Activated T-cell treated with anti-CD3 and anti-CD28 coated beads for 1 hour (primary cell): ENCODE measurements at regions not wholly inside any gene's neighbourhood (a gene's known extent, or its start where the extent isn't known, plus 50 kb on each side); places are given as distances from the start of the nearest gene placed in this dataset.
"Not testable (repeated sequence)": the region's sequence is repeated elsewhere in the genome, so short reads cannot be mapped to it uniquely, and the experiment has no call there.

Experiments used
- DNase-seq: peaks from one replicate; pipeline ENCODE4 v3.0.0-alpha.2; 2020; ENCODE audit warnings: low read depth

DNA sequence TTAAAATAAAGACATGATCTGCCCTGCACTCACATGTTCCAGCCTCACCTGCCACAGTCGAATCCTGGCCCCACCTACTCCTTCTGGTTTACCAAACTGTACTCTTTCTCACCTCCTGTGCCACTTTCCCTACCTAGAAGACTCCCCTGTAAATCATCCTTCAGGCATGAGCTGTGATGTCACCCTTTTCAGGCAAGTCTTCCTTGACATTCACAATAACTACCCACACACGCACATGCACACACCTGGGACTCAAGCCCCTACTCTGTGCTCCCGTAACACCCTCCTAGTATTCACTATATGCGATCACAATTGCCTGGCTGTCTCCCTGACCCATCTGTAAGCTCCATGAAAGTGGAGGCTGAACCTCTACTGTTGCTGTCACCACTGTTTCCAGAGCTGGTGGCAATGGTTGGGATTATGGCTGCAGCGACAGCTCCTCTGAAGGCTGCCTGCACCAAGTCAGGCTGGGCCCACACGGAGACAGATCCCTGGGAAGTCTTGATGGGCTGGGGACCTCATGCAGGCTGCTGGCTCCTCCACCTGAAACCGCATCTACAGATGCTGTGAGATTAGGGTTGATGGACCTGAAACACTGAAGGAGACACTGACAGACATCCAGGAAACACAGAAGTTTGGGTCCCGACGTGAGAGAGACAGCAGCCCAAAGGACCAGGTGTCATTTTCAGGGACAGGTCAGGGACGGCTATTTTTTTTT is 611.1 kb downstream of the UQCRFS1 start:
- DNase-seq: no peak

DNA sequence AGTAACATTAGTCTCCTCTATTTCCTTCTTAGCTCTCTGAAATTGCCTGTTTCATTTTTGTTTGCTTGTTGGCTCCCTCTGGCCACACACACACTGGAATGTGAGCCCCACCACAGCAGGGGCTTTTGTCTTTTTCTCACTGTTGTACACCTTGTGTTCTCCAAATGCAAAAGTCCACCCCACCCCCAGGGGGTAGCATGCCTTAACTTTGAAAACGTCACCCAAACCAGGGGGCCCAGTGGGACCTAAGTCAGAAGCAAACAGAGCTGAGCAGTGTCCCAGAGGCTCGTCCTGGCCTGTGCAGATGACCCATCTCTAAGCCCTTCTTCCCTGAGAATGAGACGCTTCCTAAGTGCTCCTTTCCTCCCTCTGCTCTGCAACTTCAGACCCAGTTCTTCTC is 614.1 kb downstream of the UQCRFS1 start:
- no peak for DNase-seq

DNA sequence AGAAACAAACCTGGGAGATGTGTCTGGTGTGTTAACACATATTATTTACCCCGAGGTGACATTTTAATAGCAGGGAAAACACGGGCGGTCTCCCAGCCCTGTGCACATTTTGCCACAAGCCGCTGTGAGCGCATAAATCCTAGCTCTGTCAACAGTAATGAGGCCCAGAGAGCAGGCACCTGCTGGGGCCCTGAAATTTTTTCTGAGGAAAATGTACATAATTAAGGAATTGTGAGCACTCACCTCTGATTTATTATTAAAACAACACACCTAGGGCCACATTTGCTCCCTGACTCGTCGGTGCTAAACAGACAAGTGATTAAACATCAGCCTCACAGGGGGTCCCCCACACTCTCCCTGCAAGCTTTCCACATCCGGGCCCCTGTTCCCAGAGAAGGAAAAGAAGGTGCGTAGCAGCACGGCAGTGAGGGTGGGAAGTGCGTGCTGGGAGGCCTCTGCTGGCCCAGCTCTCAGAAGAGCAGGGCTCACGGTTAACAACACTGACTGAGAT is 616.3 kb downstream of the UQCRFS1 start:
- DNase-seq: no peak

DNA sequence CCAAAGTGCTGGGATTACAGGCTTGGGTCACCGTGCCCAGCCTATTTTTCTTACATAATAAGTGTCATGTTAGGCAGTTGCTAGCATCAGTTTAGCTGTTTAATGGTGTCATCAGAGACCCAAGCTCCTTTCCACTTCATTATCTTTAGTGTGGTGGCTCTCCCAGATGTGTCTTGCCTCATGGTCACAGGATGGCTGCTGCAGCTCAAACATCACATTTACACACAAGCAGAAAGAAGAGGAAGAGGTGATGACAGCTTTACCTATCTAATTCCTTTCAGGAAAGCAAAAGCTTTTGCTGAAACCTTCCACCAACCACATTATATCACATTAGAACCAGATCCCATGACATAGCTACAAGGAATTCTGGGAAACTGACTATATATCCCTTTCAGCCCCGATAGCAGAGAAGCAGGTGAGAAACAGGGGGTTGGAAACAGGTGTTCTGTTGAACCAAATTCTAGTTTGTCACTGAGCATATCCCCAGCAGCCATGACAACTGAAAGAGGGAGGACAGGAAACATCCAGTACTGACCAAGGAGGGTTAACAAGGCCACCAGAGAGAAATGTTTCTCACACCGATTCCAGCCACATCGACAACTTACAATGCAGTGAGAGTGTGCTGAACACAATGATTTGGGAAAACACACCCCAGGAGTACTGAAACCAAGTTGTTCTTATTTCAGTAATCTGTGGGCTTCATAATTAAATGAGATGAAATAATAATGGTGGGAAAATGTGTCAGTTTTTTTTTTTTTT is 617.0 kb downstream of the UQCRFS1 start:
- DNase-seq: no peak

DNA sequence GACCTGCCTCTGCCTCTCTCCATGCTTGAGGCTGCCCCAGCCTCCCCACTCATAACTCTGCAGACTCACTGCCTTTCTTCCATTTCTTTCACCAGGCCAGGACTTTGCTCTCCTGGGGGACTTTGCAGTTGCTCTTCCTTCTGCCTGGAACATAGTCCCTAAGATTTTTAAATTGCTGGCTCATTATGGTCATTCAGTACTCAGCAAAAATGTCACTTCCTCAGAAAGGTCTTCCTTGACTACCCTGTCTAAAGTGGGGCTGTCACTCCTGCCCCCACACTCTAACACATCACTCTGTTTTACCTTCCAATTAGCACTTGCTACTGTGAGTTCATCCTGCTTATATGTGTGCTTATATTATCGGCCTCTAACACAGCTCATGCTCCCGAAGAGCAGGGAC is 618.2 kb downstream of the UQCRFS1 start:
- no peak for DNase-seq

DNA sequence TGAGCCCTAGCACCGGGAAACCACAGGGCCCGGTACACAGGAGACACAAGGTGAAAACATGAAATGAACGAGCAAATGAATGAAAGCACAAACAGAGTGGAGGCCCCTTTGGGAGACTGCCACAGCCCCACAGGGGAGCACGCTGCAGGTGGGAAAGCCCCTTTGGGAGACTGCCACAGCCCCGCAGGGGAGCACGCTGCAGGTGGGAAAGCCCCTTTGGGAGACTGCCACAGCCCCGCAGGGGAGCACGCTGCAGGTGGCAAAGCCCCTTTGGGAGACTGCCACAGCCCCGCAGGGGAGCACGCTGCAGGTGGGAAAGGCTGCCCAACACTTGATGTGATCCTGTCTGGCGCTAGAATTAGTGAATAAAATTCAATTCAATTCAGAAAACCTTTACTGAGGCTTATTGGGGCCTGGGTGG is 623.0 kb downstream of the UQCRFS1 start:
- not testable (repeated sequence) for DNase-seq

DNA sequence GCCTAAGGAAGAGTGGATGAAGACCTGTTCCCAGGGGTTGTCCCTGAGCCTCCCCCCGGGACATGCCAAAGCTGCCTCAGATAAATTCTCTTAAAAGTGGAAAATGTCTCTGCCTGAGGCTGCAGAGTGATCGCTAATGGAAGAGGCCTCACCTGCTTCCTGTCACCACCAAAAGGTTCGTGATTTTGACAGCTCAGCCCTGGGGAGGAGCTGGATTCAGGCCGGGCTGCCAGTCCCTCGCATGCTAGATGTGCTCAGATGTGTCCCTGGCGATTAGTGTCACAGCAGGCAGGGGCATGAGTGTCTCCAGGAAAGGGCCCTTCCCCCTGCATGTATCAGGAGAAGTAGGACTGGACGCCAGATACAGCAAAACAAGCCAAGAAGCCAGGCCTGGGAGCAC is 626.5 kb downstream of the UQCRFS1 start:
- DNase-seq: no peak

DNA sequence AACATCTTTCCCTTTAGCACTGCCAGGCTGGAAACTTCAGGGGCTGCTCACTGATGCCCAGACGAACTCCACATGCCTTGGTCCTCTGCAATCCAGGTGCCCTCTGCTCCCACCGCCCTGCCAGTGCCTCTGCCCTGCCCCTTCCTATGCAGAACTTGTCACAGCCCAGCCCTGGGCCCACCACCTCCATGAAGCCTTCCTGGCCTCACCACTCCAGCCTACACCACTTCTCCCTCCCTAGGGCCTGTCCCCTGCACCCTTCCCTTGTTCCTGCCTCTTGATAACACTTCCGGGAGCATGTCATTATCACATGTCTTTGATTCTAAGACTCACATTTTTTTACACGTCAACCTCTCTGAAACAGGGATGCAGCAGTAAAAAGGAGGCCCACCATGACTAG is 627.2 kb downstream of the UQCRFS1 start:
- no peak for DNase-seq

DNA sequence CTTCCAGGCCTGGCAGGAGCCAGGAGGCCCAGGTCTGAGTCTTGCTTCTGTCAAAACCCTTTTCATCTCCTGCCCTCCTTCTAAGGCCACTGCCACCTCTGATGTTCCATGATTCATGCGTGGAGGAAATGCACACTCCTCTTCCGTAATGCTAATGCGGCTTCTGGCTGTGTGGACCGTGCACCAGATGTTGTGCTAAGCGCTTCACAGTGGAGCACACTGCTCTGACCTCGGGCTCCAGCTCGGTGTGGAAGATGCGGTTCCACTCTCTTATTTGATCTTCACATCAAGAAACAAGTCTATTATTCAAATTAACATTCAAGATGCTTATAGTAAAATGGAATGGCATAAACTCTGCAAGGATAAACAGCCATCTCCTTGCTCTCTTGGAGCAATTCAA is 629.2 kb downstream of the UQCRFS1 start:
- no peak for DNase-seq

DNA sequence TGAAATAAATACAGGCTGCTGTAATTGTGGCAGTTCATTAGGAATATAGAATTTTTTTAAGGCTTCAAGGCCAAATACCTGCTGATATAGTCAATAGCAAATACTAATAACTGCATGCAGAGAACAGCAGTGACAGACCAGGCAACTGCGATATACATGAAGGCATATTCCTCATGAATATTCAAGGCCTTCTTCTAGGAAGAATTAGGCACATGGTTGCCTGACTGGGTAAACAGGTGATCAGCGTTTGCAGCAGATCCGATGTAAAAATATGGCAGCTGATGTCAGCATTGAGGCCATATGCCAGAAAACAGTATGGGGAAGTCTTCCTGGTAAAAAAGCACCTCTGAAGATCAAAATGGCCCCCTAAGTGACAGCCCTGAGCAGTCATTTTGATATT is 629.7 kb downstream of the UQCRFS1 start:
- DNase-seq: no peak

DNA sequence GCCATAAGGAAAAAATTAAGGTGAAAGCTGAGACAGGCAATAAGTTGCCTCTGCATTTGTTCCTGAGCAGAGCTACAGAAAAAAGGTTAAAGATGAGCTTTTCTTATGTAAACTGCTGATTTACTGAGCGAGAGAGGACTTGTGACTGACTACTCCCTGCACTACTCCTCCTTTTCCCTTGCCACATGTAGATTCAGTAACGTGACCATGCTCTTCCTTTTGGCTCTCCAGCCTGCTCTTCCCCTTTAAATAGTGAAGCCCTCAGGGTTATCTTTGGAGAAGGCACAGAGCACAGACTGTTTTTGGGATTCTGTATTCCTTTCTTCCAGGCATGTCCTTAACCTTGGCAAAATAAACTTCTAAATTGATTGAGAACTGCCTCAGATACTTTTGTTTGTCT is 630.2 kb downstream of the UQCRFS1 start:
- no peak for DNase-seq

DNA sequence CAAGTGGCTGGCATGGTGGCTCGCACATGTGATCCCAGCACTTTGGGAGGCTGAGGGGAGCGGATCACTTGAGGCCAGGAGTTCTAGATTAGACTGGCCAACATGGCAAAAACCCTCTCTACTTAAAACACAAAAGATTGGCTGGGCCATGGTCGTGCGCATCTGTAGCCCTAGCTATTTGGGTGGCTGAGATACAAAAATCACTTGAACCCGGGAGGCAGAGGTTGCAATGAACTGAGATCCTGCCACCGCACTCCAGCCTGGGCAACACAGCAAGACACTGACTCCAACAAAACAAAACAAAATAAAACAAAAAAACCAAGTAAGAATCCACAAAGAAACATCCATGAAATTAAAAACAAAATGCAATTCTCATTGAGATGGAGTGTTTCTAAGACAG is 630.6 kb downstream of the UQCRFS1 start:
- no peak for DNase-seq

DNA sequence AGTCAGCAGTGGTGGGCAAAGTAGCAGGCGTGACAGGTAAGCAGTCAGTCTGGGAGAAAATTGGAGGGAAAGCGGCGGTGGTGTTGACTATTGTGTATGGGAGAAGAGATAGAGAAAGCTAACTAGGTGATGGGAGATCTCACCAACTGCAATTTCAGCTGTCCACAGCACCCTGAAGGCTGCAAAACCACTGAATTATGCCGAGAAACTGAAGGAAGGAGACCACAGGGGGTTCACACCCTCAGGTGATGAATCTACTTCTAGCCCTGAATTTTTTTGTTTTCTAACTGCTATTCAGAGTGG is 631.5 kb downstream of the UQCRFS1 start:
- no peak for DNase-seq

DNA sequence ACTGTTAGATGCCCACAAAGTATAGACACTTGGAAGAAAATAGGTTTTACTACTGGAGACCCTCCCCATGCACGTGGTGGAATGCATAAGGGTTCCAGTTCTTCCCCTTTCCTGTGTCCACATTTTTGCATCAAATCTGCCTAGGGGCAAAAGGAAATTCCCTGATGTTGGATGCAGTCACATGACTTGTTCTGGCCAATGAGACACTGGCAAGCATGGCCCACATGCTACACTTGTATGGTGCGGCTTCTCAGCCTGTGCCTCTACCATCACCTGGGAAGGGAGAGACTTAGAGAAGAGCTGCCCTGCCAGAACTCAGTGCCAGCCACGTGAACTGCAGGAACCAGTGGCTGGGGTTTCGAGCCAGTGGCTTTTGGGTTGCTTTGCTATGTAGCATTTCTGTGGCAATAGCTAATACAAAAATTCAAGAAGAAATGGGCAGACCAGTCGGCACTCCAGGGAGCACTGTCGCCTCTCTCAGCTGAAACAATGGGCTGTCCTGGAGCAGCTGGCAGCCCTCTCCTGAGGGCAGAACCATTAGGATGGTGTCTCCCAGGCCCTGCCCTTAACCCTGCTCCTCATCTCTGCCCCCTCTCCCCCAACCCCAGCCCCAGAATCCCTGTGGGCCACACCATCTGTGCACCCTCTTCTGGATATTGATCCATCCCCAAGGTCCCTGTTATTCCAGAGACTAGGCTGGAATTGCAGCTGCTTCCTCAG is 634.0 kb downstream of the UQCRFS1 start:
- DNase-seq: no peak

DNA sequence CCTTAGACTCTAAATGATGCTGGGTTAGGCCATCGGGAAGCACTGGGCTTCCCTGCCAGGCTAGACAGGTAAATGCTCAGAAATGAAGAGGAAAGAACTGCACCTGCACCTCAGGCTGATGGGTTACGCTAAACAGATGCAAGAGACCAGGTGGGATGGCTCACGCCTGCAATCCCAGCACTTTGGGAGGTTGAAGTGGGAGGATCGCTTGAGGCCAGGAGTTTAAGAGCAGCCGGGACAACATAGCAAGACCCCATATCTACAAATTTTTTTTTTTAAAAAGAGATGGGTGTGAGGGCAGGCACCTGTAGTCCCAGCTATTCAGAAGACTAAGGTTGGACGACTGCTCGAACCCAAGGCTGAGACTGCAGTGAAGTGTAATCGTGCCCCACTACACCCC is 634.7 kb downstream of the UQCRFS1 start:
- DNase-seq: no peak

DNA sequence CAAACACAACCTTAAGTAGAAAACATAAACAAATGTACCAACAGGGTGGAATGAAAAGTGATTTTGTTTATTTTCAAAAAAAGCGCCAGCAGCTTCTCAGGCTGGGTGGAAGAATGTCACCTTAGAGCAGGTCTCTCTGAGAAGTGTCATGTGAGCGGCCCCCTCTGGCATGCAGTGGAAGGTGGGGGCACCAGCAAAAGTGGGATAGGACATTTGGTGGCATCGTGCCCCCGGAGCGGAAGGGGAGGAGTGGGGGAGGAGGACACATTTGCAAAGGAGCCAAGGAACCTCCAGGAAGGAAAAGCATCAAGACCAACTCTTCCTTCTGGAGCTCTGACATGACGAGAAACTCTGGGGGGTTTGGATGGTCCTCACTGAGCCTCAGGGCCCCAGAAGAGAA is 635.3 kb downstream of the UQCRFS1 start:
- DNase-seq: no peak

DNA sequence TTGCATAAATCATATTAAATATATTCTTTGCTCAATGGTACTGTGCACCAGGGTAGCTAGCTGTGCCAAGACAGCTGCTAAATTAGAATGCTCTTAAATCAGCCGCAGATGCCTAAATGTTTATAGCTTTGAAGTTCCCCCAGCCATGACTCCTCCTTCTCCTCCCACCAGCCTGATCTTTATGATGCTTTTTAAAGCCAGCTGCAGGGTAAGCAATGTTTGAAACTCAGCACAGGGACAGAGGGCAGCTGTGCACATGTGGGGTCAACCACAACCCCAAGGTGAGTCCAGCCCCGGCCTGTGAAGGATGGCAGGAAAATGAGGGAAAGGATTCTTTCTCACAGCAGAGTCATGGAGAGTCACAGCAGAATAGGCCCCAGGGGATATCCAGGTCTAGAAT is 635.7 kb downstream of the UQCRFS1 start:
- no peak for DNase-seq

DNA sequence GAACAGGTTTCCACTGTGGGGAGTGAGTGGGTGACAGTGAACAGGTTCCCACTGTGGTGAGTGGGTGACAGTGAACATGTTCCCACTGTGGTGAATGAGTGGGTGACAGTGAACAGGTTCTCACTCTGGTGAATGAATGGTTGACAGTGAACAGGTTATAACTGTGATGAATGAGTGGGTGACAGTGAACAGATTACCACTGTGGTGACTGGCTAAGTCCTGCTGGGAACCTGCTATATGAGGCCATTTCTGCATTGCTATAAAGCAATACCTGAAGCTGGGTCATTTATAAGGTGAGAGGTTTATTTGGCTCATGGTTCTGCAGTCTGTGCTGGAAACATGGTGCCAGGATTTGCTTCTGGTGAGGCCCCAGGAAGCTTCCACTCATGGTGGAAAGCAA is 637.1 kb downstream of the UQCRFS1 start:
- DNase-seq: no peak

DNA sequence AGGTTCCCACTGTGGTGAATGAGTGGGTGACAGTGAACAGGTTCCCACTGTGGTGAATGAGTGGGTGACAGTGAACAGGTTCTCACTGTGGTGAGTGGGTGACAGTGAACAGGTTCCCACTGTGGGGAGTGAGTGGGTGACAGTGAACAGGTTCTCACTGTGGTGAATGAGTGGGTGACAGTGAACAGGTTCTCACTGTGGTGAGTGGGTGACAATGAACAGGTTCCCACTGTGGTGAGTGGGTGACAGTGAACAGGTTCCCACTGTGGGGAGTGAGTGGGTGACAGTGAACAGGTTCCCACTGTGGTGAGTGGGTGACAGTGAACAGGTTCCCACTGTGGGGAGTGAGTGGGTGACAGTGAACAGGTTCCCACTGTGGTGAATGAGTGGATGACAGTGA is 637.6 kb downstream of the UQCRFS1 start:
- not testable (repeated sequence) for DNase-seq

DNA sequence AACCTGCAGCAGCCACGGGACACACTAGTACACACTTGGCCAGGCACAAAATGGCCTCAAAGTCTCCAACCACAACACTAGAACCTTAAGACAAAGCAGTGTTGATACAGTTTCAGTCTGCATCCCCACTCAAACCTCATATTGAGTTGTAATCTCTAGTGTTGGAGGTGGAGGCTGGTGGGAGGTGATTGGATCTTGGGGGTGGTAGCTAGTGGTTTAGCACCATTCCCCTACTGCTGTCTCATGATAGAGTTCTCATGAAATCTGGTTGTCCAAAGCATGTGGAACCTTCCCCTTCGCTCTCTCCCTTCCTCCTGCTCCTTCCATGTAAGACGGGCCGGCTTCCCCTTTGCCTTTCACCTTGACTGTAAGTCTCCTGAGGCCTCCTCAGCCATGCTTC is 638.7 kb downstream of the UQCRFS1 start:
- no peak for DNase-seq

DNA sequence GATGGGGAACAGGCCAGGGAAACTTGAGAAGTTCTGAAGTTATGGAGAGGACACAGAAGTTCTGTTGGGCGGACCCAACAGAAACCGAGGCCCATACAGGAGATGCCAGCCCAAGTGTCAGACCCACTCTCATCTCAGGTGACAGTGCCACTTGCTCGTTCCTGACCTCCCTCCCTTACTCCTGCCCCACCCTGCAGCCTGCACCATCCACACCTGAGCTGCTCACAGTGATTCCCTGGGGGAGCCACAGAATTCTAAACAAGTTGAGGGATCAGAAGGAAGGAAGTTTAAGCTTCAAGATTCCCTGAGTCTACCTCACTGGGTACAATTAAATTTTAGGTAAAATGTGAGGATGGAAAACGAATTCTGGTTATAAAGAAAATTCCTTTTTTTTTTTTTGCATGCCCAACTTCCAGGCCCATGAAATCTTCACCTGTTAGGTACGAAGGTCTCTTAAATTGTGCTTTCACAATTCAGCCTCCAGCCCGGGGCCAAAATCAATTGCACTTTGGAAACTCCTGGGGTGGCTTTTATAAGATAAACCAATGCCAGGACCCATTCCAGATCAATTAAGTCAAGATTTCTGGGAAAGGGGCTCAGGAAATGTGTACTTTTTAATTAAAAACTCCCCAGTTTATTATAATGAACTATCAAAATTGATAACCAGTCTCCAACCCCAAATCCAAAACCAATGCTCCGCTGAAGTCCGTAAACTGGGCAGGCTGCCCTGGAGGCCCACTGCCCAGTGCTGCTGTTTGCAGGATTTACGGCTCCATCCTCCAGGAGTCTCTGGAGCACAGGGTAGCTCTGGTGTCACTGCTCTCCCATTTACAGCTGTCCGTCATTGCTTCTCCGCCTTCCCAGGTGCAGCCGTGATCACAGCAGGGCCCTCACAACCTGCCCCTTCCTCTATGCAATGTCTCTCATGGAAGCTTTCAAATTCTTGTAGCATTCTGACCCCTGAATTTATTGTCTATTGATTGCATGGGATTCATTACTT is 643.5 kb downstream of the UQCRFS1 start:
- DNase-seq: no peak

DNA sequence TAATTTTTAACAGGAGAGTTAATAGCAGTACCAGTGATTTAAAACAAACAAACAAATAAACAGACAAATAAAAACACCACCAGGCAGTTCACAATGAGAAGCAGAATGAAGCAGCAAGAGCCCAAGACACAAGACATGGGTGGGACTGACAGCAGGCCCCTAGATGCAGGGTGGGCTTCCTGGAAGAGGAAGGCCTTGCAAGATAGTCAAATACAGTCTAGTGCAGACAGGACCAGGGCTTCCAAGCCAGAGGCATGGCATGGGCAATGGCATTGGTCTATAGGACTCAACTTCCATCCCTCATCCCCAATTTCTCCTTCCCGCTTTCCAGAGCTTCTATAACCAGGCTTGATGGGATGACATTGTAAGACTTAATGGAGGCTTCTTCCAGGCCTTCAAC is 645.1 kb downstream of the UQCRFS1 start:
- DNase-seq: no peak
